HEK293 (cell line): ENCODE measurements at regions not wholly inside any gene's neighbourhood (a gene's known extent, or its start where the extent isn't known, plus 50 kb on each side); places are given as distances from the start of the nearest gene placed in this dataset.

ENCODE experiments used
- CTCF ChIA-PET: fragments of 350-600 bp; formaldehyde crosslinking; extraction: SDS; loops from one replicate; lab custom pipeline; 2021; ENCODE audit warnings: antibody characterized with exemption; lab: Yijun Ruan, JAX
- POLR2A ChIA-PET: fragments of 300-600 bp; formaldehyde crosslinking; extraction: SDS; loops from one replicate; lab custom pipeline; 2020; ENCODE audit warnings: antibody characterized with exemption, inconsistent platforms; lab: Yijun Ruan, JAX
- H3K27ac ChIP-seq: fragments of 200-500 bp; sonication (Bioruptor generic); 2 replicates; pipeline ENCODE4 v1.5.1; 2014; ENCODE audit warnings: low read depth, low read length, control low read depth, inconsistent platforms; ENCODE audit errors: extremely low read depth
- H3K36me3 ChIP-seq, 2 experiments: fragments of 200-500 bp in 1 of 2; sonication (Bioruptor generic) in 1 of 2; 1 replicate in 1 of 2; 2 replicates in 1 of 2; pipeline ENCODE4 v1.5.1; 2014 to 2017; ENCODE audit warnings: inconsistent platforms in 2 of 2, low read length in 2 of 2; ENCODE audit not compliant: control insufficient read depth in 2 of 2, insufficient read depth in 1 of 2
- H3K4me1 ChIP-seq: fragments of 200-500 bp; sonication (Bioruptor generic); 2 replicates; pipeline ENCODE4 v1.5.1; 2014; ENCODE audit warnings: mild to moderate bottlenecking, low read length, inconsistent platforms; ENCODE audit not compliant: control insufficient read depth, insufficient read depth
- H3K4me3 ChIP-seq: 2 replicates; pipeline ENCODE4 v1.5.1; 2011; ENCODE audit warnings: low read depth, mild to moderate bottlenecking, control low read depth, low read length, moderate library complexity
- H3K9me3 ChIP-seq: fragments of 200-500 bp; sonication (Bioruptor generic); 2 replicates; pipeline ENCODE4 v1.5.1; 2014; ENCODE audit warnings: low read depth, low read length, inconsistent platforms; ENCODE audit not compliant: control insufficient read depth, insufficient read depth
- CTCF ChIP-seq: fragments of 450-650 bp; formaldehyde crosslinking; IDR thresholded peaks from 2 replicates; pipeline ENCODE4 v1.5.1; 2016; ENCODE audit warnings: missing biosample characterization, missing genetic modification characterization
- KLF1 ChIP-seq: fragments of 450-650 bp; formaldehyde crosslinking; IDR thresholded peaks from 2 replicates; pipeline ENCODE4 v1.5.1; 2016; ENCODE audit warnings: missing biosample characterization, missing genetic modification characterization
- MZF1 ChIP-seq: fragments of 450-650 bp; formaldehyde crosslinking; IDR thresholded peaks from 2 replicates; pipeline ENCODE4 v1.5.1; 2017; ENCODE audit warnings: missing biosample characterization, missing genetic modification characterization, borderline replicate concordance
- PRDM1 ChIP-seq: fragments of 450-650 bp; formaldehyde crosslinking; IDR thresholded peaks from 2 replicates; pipeline ENCODE4; 2016; ENCODE audit warnings: missing biosample characterization, missing genetic modification characterization
- PRDM10 ChIP-seq: fragments of 450-650 bp; formaldehyde crosslinking; IDR thresholded peaks from 2 replicates; pipeline ENCODE4 v1.5.1; 2016; ENCODE audit warnings: missing biosample characterization, missing genetic modification characterization
- SP7 ChIP-seq: fragments of 450-650 bp; formaldehyde crosslinking; IDR thresholded peaks from 2 replicates; pipeline ENCODE4 v1.5.1; 2016; ENCODE audit warnings: missing biosample characterization, missing genetic modification characterization
- ZBTB20 ChIP-seq: fragments of 450-650 bp; formaldehyde crosslinking; IDR thresholded peaks from 2 replicates; pipeline ENCODE4 v1.5.1; 2016; ENCODE audit warnings: missing biosample characterization, missing genetic modification characterization
- ZBTB26 ChIP-seq: fragments of 450-650 bp; formaldehyde crosslinking; optimal IDR thresholded peaks from 2 replicates; pipeline ENCODE3; 2016; ENCODE audit warnings: missing biosample characterization, mild to moderate bottlenecking, missing genetic modification characterization
- ZFHX2 ChIP-seq: fragments of 450-650 bp; formaldehyde crosslinking; conservative IDR thresholded peaks from 2 replicates; pipeline ENCODE4 v1.5.1; 2016; ENCODE audit warnings: missing biosample characterization, missing genetic modification characterization
- ZNF132 ChIP-seq: fragments of 450-650 bp; formaldehyde crosslinking; IDR thresholded peaks from 2 replicates; pipeline ENCODE4 v1.5.1; 2017; ENCODE audit warnings: missing biosample characterization, missing genetic modification characterization, borderline replicate concordance
- ZNF274 ChIP-seq, 2 experiments: fragments of 200-500 bp in 1 of 2; fragments of 450-650 bp in 1 of 2; sonication (Bioruptor generic) in 1 of 2; formaldehyde crosslinking in 1 of 2; IDR thresholded peaks; 2 replicates each; pipeline versions ENCODE4 v1.5.1 to v1.6.1; 2014 to 2016; ENCODE audit warnings: borderline replicate concordance in 1 of 2, inconsistent platforms in 1 of 2, low read length in 1 of 2, missing biosample characterization in 1 of 2, missing genetic modification characterization in 1 of 2
- ZNF280C ChIP-seq: fragments of 450-650 bp; formaldehyde crosslinking; IDR thresholded peaks from 2 replicates; pipeline ENCODE4 v1.5.1; 2016; ENCODE audit warnings: missing biosample characterization, missing genetic modification characterization
- ZNF510 ChIP-seq: fragments of 450-650 bp; formaldehyde crosslinking; IDR thresholded peaks from 2 replicates; pipeline ENCODE4 v1.5.1; 2018; ENCODE audit warnings: mild to moderate bottlenecking, missing genetic modification characterization, missing biosample characterization; ENCODE audit not compliant: insufficient replicate concordance
- ZNF600 ChIP-seq: fragments of 450-650 bp; formaldehyde crosslinking; IDR thresholded peaks from 2 replicates; pipeline ENCODE4 v1.5.1; 2016; ENCODE audit warnings: missing biosample characterization, missing genetic modification characterization
- ZSCAN23 ChIP-seq: fragments of 450-650 bp; formaldehyde crosslinking; IDR thresholded peaks from 2 replicates; pipeline ENCODE4 v1.5.1; 2016; ENCODE audit warnings: missing biosample characterization, missing genetic modification characterization
- TF ChIP-seq, protein P1 (sequence below): fragments of 450-650 bp; formaldehyde crosslinking; IDR thresholded peaks from 2 replicates; pipeline ENCODE4 v1.5.1; 2017; ENCODE audit warnings: missing biosample characterization, missing genetic modification characterization

GRCh38 chr2:163347982-163348856 lies 387.6 kb downstream of the FIGN start (continued):
- TF ChIP-seq, protein P1, sequence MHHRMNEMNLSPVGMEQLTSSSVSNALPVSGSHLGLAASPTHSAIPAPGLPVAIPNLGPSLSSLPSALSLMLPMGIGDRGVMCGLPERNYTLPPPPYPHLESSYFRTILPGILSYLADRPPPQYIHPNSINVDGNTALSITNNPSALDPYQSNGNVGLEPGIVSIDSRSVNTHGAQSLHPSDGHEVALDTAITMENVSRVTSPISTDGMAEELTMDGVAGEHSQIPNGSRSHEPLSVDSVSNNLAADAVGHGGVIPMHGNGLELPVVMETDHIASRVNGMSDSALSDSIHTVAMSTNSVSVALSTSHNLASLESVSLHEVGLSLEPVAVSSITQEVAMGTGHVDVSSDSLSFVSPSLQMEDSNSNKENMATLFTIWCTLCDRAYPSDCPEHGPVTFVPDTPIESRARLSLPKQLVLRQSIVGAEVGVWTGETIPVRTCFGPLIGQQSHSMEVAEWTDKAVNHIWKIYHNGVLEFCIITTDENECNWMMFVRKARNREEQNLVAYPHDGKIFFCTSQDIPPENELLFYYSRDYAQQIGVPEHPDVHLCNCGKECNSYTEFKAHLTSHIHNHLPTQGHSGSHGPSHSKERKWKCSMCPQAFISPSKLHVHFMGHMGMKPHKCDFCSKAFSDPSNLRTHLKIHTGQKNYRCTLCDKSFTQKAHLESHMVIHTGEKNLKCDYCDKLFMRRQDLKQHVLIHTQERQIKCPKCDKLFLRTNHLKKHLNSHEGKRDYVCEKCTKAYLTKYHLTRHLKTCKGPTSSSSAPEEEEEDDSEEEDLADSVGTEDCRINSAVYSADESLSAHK, result no peak
- no peak for TF ChIP-seq KLF1 (tag by site-specific recombination)
- TF ChIP-seq ZNF280C, result no peak
- TF ChIP-seq ZFHX2 (tag by site-specific recombination), result peak; percentile 70
- peak; percentile 34 for TF ChIP-seq ZBTB26 (tag by site-specific recombination)
- peak; percentile 85 for TF ChIP-seq ZBTB20 (tag by site-specific recombination)
- TF ChIP-seq MZF1 (tag by site-specific recombination), result peak; percentile 66; the same call in 1 of the 2 replicates
- TF ChIP-seq ZSCAN23 (tag by site-specific recombination), result no peak
- no peak for TF ChIP-seq ZNF132 (tag by site-specific recombination)
- TF ChIP-seq SP7, result peak; percentile 78

DNA sequence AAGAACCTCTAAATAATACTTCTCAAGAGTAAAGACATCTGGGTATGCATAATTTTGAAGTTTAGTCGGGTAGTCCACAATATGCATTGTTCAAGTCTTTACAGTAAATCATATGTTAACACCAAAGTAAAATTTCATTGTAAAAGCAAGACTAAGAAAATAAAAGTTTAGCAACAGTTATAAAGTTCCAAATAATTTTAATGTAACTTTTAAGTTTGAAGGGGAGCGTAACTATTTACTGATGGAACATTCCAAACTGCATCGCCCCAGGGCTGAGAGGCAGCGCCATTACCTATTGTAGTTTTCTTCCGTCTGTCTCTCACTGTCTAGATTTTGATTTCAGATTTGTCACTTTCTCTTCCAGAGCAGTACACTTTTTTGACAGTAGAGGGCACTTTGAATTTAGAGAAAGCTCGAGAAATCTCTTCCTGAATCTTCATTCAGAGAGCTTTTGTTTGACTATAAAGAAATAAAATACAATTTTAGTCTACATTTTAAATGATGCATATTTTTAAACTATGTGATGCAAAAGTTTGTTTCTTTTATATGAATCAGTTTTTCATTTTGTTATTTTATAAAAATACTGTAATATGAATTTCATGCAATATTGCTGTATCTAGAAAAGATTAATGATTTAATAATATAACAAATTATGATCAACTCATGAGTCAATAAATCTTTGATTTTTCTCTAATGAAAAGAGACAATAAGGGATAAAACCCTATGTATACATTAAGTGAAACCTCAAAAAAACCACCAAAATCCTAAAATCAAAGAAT lies 389.8 kb downstream of the FIGN start:
- Histone ChIP-seq H3K36me3 (no peaks in the 10 kb centered on the region), H3K27ac (no peak overlapping the region), H3K4me3 (no peak overlapping the region), H3K9me3 (no peaks in the 10 kb centered on the region), H3K4me1 (0 out of 2 replicates have a peak, but pooled peaks cover 6% of the 10 kb centered on the region)
- ChIA-PET POLR2A (interaction anchor here (1.0 kb wide), 1 partner anchor 390 kb away, joined by 3 read pairs; the partner anchor contains the start of gene FIGN), CTCF (interaction anchor here (0.5 to 1.7 kb wide), 17 partner anchors 14 to 1079 kb away, joined by 3 to 7 read pairs (median 3); no protein-coding TSS in a partner anchor)
- TF ChIP-seq ZNF510 (no peak), ZNF274 (IDR thresholded peaks at IDR 0.05; ENCODE audit: low read length) (no peak), ZNF274 (tag by site-specific recombination; IDR thresholded peaks at IDR 0.05; ENCODE audit: borderline replicate concordance) (no peak), PRDM1 (tag by site-specific recombination) (peak; percentile 87), PRDM10 (tag by site-specific recombination) (peak; percentile 92), ZNF600 (no peak), CTCF (tag by site-specific recombination) (peak; percentile 17; the same call in 1 of the 2 replicates)
